ENCODE measurements at regions not wholly inside any gene's neighbourhood (a gene's known extent, or its start where the extent isn't known, plus 50 kb on each side); places are given as distances from the start of the nearest gene placed in this dataset.

GRCh38 chr7:97457054-97457453 is 274.8 kb upstream of the TAC1 start:
- ChIA-PET CTCF (no interaction called here), POLR2A (no interaction called here)
- Mint-ChIP-seq H3K4me1 (no peaks in the 10 kb centered on the region), H3K9me3 (peaks cover 8% of the 10 kb centered on the region), H3K27me3 (no peaks in the 10 kb centered on the region), H3K27ac (no peak overlapping the region), H3K4me3 (no peak overlapping the region), H3K36me3 (ENCODE audit: low read depth) (no peaks in the 10 kb centered on the region)
- no peak for DNase-seq

GRCh38 chr7:97460433-97460832 is 271.5 kb upstream of the TAC1 start:
- Mint-ChIP-seq H3K27ac (no peak overlapping the region), H3K27me3 (no peaks in the 10 kb centered on the region), H3K36me3 (ENCODE audit: low read depth) (no peaks in the 10 kb centered on the region), H3K9me3 (peaks cover 8% of the 10 kb centered on the region), H3K4me3 (no peak overlapping the region), H3K4me1 (no peaks in the 10 kb centered on the region)
- no peak for DNase-seq
- ChIA-PET POLR2A (no interaction called here), CTCF (no interaction called here)

DNA sequence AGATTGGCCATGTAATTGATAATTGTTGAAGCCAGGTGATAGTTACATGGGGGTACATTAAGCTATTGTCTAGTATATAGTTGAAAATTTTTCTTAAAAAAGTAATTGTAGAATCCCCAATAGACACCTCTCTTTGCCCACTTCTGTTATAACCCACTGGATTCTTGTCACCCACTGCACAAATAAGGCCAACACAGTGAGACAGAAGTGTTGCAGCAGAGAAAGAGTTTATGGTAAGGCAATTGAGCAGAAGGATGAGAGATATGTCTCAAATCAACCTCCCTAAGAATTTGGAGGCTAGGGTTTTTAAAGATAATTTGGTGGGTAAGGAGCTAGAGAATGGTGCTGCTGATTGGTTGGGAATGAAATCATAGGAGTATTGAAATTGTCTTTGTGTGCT is 270.3 kb upstream of the TAC1 start:
- peaks cover 8% of the 10 kb centered on the region for H3K9me3 Mint-ChIP-seq
- no peak for DNase-seq
- H3K27me3 Mint-ChIP-seq, result no peaks in the 10 kb centered on the region
- ChIA-PET POLR2A (no interaction called here), CTCF (interaction anchor here (0.7 to 1.0 kb wide), 3 partner anchors 306 to 1067 kb away, joined by 3 to 5 read pairs (median 4); no protein-coding TSS in a partner anchor)
- no peak overlapping the region for H3K27ac Mint-ChIP-seq
- no peaks in the 10 kb centered on the region for H3K36me3 Mint-ChIP-seq (ENCODE audit: low read depth)
- no peak overlapping the region for H3K4me3 Mint-ChIP-seq
- no peaks in the 10 kb centered on the region for H3K4me1 Mint-ChIP-seq

GRCh38 chr7:97466071-97466470 is 265.8 kb upstream of the TAC1 start:
- H3K4me1 Mint-ChIP-seq, result no peaks in the 10 kb centered on the region
- no peaks in the 10 kb centered on the region for H3K36me3 Mint-ChIP-seq (ENCODE audit: low read depth)
- H3K27ac Mint-ChIP-seq, result no peak overlapping the region
- no peak for DNase-seq
- no peak overlapping the region for H3K4me3 Mint-ChIP-seq
- ChIA-PET POLR2A (no interaction called here), CTCF (no interaction called here)
- H3K27me3 Mint-ChIP-seq, result peaks cover 2% of the 10 kb centered on the region
- peaks cover 8% of the 10 kb centered on the region for H3K9me3 Mint-ChIP-seq

DNA sequence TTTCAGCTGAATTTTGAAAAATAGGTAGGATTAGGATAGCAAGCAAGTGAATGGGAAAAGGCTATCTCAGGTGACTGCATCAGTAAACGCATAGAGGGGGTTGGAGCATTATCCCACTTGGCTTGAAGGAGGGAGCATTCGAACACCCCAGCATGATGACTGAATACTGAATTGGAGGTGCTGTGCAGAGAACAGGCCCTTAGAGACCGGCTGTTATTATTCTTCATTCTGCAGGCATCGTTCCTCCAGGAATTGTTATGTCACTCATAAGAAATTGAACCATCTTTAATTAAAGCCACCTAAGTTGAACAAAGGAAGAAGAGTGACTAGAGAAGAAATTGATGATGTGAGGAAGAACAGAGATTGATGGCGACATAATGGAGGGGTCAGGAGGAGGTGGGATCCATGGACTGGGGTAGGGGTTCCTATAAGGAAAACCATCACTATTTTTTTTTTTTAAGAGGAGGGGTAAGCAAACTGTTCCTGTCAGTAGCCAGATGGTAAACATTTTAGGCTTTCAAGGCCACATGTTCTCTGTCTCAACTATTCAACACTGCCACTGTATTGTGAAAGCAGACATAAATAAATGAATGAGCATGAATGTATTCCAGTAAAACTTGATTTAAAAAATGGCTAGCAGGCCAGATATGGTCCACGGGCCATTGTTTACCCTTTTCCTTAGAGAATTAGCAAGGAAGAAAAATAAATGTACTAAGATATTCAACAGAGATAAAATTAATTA is 264.7 kb upstream of the TAC1 start:
- Mint-ChIP-seq H3K9me3 (peaks cover 2% of the 10 kb centered on the region), H3K4me1 (no peaks in the 10 kb centered on the region), H3K27ac (no peak overlapping the region), H3K36me3 (ENCODE audit: low read depth) (no peaks in the 10 kb centered on the region), H3K27me3 (peaks cover 2% of the 10 kb centered on the region), H3K4me3 (no peak overlapping the region)
- ChIA-PET POLR2A (no interaction called here), CTCF (no interaction called here)
- DNase-seq, result no peak

DNA sequence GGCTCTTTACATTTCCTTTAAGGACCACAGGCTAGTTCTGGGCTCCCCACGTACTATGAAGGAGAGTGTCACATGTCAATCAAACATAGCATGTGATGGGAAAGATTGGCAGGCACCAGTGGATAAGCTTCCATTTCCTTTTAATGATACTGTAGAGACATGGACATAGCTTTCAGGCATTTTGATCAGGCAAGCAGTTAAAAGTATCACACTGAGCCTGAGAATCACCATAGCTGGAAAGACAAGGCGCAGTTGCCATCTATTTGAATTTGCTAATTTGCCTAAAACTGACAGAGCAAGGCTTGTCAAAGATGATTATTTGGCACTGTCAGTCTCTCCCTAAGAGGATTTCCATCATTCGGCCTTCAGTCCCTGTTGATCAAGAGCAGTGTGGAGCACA is 263.4 kb upstream of the TAC1 start:
- no peak overlapping the region for H3K27ac Mint-ChIP-seq
- H3K9me3 Mint-ChIP-seq, result peaks cover 2% of the 10 kb centered on the region
- H3K4me1 Mint-ChIP-seq, result no peaks in the 10 kb centered on the region
- peaks cover 2% of the 10 kb centered on the region for H3K27me3 Mint-ChIP-seq
- ChIA-PET POLR2A (no interaction called here), CTCF (no interaction called here)
- no peaks in the 10 kb centered on the region for H3K36me3 Mint-ChIP-seq (ENCODE audit: low read depth)
- DNase-seq, result no peak
- no peak overlapping the region for H3K4me3 Mint-ChIP-seq

- Mint-ChIP-seq H3K27ac (no peak overlapping the region), H3K36me3 (ENCODE audit: low read depth) (no peaks in the 10 kb centered on the region), H3K4me3 (no peak overlapping the region), H3K9me3 (no peaks in the 10 kb centered on the region), H3K27me3 (peaks cover 2% of the 10 kb centered on the region), H3K4me1 (no peaks in the 10 kb centered on the region)
- DNase-seq, result no peak
- ChIA-PET CTCF (no interaction called here), POLR2A (no interaction called here)
Observed at GRCh38 chr7:97470726-97471125, 261.2 kb upstream of the TAC1 start.

GRCh38 chr7:97471491-97471890 is 260.4 kb upstream of the TAC1 start:
- H3K9me3 Mint-ChIP-seq, result no peaks in the 10 kb centered on the region
- H3K27me3 Mint-ChIP-seq, result peaks cover 2% of the 10 kb centered on the region
- H3K36me3 Mint-ChIP-seq (ENCODE audit: low read depth), result no peaks in the 10 kb centered on the region
- ChIA-PET CTCF (no interaction called here), POLR2A (no interaction called here)
- DNase-seq, result no peak
- no peak overlapping the region for H3K4me3 Mint-ChIP-seq
- H3K27ac Mint-ChIP-seq, result no peak overlapping the region
- no peaks in the 10 kb centered on the region for H3K4me1 Mint-ChIP-seq

- no peaks in the 10 kb centered on the region for H3K9me3 Mint-ChIP-seq
- no peak for DNase-seq
- no peaks in the 10 kb centered on the region for H3K27me3 Mint-ChIP-seq
- H3K36me3 Mint-ChIP-seq (ENCODE audit: low read depth), result no peaks in the 10 kb centered on the region
- POLR2A ChIA-PET, result no interaction called here
- no peak overlapping the region for H3K27ac Mint-ChIP-seq
- no peak overlapping the region for H3K4me3 Mint-ChIP-seq
- no peaks in the 10 kb centered on the region for H3K4me1 Mint-ChIP-seq
- CTCF ChIA-PET, result no interaction called here
Observed at GRCh38 chr7:97479740-97480290, 252.1 kb upstream of the TAC1 start.

DNA sequence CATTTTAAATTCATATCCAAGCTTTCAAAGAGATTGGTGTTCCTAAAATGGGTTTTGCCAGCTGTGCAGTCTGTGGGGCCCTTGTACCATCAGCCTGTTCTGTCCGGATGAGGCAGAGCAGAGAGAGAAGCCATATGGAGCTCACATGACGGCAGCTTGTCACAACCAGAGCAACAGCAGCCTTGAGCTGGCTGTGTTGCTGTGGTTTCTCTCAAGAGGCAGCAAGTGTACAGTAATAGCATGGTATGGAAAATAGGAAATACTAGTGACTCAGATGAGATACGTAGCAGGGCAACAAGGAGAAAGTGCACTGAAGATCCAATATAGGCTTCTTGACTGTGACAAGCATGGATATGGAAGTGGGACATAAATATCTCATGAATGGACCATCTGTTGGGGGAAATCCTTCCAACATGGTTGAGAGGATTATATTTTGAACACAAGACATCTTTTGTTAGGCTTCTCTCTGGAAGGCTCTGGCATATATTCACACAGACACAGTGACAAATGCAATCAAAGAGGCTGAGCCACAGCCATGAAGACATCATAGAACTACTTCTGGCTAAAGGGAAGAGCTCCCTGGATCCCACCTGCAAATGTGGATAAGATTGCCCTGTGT is 251.0 kb upstream of the TAC1 start:
- Mint-ChIP-seq H3K27me3 (no peaks in the 10 kb centered on the region), H3K27ac (no peak overlapping the region), H3K4me1 (no peaks in the 10 kb centered on the region), H3K36me3 (ENCODE audit: low read depth) (no peaks in the 10 kb centered on the region), H3K9me3 (no peaks in the 10 kb centered on the region), H3K4me3 (no peak overlapping the region)
- POLR2A ChIA-PET, result no interaction called here
- CTCF ChIA-PET, result no interaction called here
- DNase-seq, result no peak

DNA sequence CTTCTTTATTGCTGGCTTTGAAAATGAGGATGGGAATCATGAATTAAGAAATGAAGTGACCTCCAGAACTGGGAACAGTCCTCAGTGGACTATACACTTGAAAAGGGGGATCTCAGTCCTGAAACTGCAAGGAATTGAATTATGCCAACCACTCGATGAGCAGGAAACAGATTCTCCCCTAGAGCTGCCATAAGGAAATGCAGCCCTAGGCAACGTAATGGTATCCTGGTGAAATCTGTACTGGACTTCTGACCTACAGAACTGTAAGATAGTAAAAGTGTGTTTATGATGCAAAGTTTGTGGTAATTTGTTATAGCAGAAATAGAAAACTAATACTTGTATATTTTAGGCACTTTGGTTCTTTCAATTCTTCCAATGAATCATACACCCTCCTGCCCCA is 236.4 kb upstream of the TAC1 start:
- H3K36me3 Mint-ChIP-seq (ENCODE audit: low read depth), result no peaks in the 10 kb centered on the region
- no peak for DNase-seq
- H3K4me3 Mint-ChIP-seq, result no peak overlapping the region
- POLR2A ChIA-PET, result no interaction called here
- no peaks in the 10 kb centered on the region for H3K9me3 Mint-ChIP-seq
- H3K27me3 Mint-ChIP-seq, result no peaks in the 10 kb centered on the region
- CTCF ChIA-PET, result no interaction called here
- no peak overlapping the region for H3K27ac Mint-ChIP-seq
- H3K4me1 Mint-ChIP-seq, result no peaks in the 10 kb centered on the region

DNA sequence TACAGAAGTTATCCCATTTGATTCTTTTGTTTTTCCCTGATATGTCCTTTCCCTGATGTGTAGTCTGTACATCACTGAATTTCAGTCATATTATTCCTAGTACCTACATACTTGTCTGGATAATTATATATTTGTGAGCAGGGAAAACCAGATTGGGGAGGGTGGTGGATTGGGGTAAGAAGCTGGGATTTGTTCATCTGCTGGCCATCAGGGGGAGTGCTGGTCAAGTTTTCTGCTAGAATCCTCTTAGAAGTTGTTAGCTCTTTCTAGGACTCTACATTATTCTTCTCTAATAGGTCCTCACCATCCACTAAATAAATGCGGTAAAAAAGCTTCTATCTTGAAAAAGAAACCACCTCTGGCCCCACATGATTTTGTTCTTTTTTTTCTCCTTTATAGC is 232.7 kb upstream of the TAC1 start:
- no peak for DNase-seq
- no peaks in the 10 kb centered on the region for H3K9me3 Mint-ChIP-seq
- no peak overlapping the region for H3K4me3 Mint-ChIP-seq
- H3K27me3 Mint-ChIP-seq, result no peaks in the 10 kb centered on the region
- no peaks in the 10 kb centered on the region for H3K36me3 Mint-ChIP-seq (ENCODE audit: low read depth)
- no peaks in the 10 kb centered on the region for H3K4me1 Mint-ChIP-seq
- no peak overlapping the region for H3K27ac Mint-ChIP-seq
- CTCF ChIA-PET, result interaction anchor here (1.1 kb wide), 1 partner anchor 514 kb away, joined by 7 read pairs; no protein-coding TSS in a partner anchor
- POLR2A ChIA-PET, result no interaction called here

GRCh38 chr7:97503367-97504094 is 228.4 kb upstream of the TAC1 start:
- Mint-ChIP-seq H3K27ac (no peak overlapping the region), H3K4me3 (no peak overlapping the region), H3K36me3 (ENCODE audit: low read depth) (no peaks in the 10 kb centered on the region), H3K27me3 (no peaks in the 10 kb centered on the region), H3K4me1 (peaks cover 2% of the 10 kb centered on the region), H3K9me3 (no peaks in the 10 kb centered on the region)
- CTCF ChIA-PET, result no interaction called here
- no peak for DNase-seq
- POLR2A ChIA-PET, result no interaction called here

GRCh38 chr7:97506728-97507127 is 225.2 kb upstream of the TAC1 start:
- ChIA-PET POLR2A (no interaction called here), CTCF (no interaction called here)
- DNase-seq, result no peak
- no peaks in the 10 kb centered on the region for H3K9me3 Mint-ChIP-seq
- no peak overlapping the region for H3K4me3 Mint-ChIP-seq
- no peak overlapping the region for H3K27ac Mint-ChIP-seq
- no peaks in the 10 kb centered on the region for H3K36me3 Mint-ChIP-seq (ENCODE audit: low read depth)
- peaks cover 2% of the 10 kb centered on the region for H3K4me1 Mint-ChIP-seq
- no peaks in the 10 kb centered on the region for H3K27me3 Mint-ChIP-seq
